GM12878 (cell line): ENCODE measurements at regions not wholly inside any gene's neighbourhood (a gene's known extent, or its start where the extent isn't known, plus 50 kb on each side); places are given as distances from the start of the nearest gene placed in this dataset.

Experiments used
- ATAC-seq: fragments of 200-7000 bp; cut with Tn5 transposase; 3 replicates; pipeline ENCODE4 v1.9.1; 2020; ENCODE audit warnings: mild to moderate bottlenecking, moderate library complexity
- BruUV-seq: library from RNA; stranded (reverse); fragments of 400-500 nt; replicated peaks from 2 replicates; lab custom pipeline; 2021; lab: Mats Ljungman, UMichigan
- CTCF ChIA-PET: fragments of 300-600 bp; sonication (Branson Sonifier 250); formaldehyde crosslinking; extraction: SDS; loops from one replicate; lab custom pipeline; 2021; ENCODE audit warnings: inconsistent platforms; lab: Yijun Ruan, JAX
- POLR2A ChIA-PET: fragments of 350-600 bp; formaldehyde crosslinking; extraction: SDS; loops from one replicate; lab custom pipeline; 2021; ENCODE audit warnings: inconsistent platforms; lab: Charles Lee
- RAD21 ChIA-PET: fragments of 300-600 bp; sonication (Branson Sonifier 250); formaldehyde crosslinking; loops from one replicate; lab custom pipeline; 2023; ENCODE audit warnings: antibody characterized with exemption; ENCODE audit not compliant: unreplicated experiment; lab: Charles Lee
- SMC1A ChIA-PET: fragments of 300-600 bp; sonication (Branson Sonifier 250); formaldehyde crosslinking; loops from one replicate; lab custom pipeline; 2023; ENCODE audit not compliant: unreplicated experiment, uncharacterized antibody; lab: Charles Lee
- DNase-seq: peaks from one replicate; pipeline ENCODE4 v3.0.0-alpha.2; 2011; ENCODE audit warnings: low read depth, low spot score
- FAIRE-seq: peaks from 3 replicates; lab custom pipeline; 2011; peaks lifted over from hg19 to GRCh38; lab: Jason Lieb, UNC
- H2AFZ ChIP-seq: 2 replicates; pipeline ENCODE4 v1.6.0; 2011; ENCODE audit warnings: low read depth, low read length, control low read depth; ENCODE audit not compliant: control insufficient read depth
- H3K27ac ChIP-seq: 2 replicates; pipeline ENCODE4 v1.5.1; 2011; ENCODE audit warnings: control low read depth; ENCODE audit not compliant: control insufficient read depth, insufficient read depth
- H3K27me3 ChIP-seq, 2 experiments: replicated peaks in 1 of 2; 2 replicates each; pipeline versions ENCODE4 v1.6.0 to v1.6.1; 2011; ENCODE audit warnings: low read length in 1 of 2; ENCODE audit not compliant: control insufficient read depth in 2 of 2, insufficient read depth in 2 of 2
- H3K36me3 ChIP-seq, 2 experiments: 2 replicates each; pipeline ENCODE4 v1.5.1; 2011; ENCODE audit warnings: low read length in 1 of 2; ENCODE audit not compliant: control insufficient read depth in 2 of 2, insufficient read depth in 2 of 2
- H3K4me1 ChIP-seq: 2 replicates; pipeline ENCODE4 v1.6.1; 2011; ENCODE audit warnings: mild to moderate bottlenecking, low read length, moderate library complexity, mixed read lengths; ENCODE audit not compliant: control insufficient read depth, insufficient read depth
- H3K4me2 ChIP-seq: 2 replicates; pipeline ENCODE4 v1.6.0; 2011; ENCODE audit warnings: control low read depth; ENCODE audit not compliant: control insufficient read depth, insufficient read depth
- H3K4me3 ChIP-seq: fragments of 200-600 bp; sonication (generic); 2 replicates; pipeline ENCODE4 v1.5.1; 2016
- H3K79me2 ChIP-seq: 2 replicates; pipeline ENCODE4 v1.6.0; 2011; ENCODE audit warnings: low read length; ENCODE audit not compliant: control insufficient read depth, insufficient read depth
- H3K9ac ChIP-seq: 2 replicates; pipeline ENCODE4 v1.8.0; 2011; ENCODE audit warnings: low read length, control low read depth, mixed read lengths; ENCODE audit not compliant: control insufficient read depth, insufficient read depth
- H3K9me3 ChIP-seq: replicated peaks from 3 replicates; pipeline ENCODE4 v1.5.1; 2011; ENCODE audit warnings: mild to moderate bottlenecking, low read length; ENCODE audit not compliant: control insufficient read depth, insufficient read depth
- H4K20me1 ChIP-seq: 2 replicates; pipeline ENCODE4 v1.6.0; 2011; ENCODE audit not compliant: control insufficient read depth, insufficient read depth
- IKZF1 ChIP-seq: fragments of 450-650 bp; conservative IDR thresholded peaks from 2 replicates; pipeline ENCODE4 v1.6.1; 2017; ENCODE audit warnings: antibody characterized with exemption, mild to moderate bottlenecking
- KDM1A ChIP-seq: fragments of 200-600 bp; sonication (generic); IDR thresholded peaks from 2 replicates; pipeline ENCODE4 v1.6.1; 2016; ENCODE audit warnings: borderline replicate concordance
- NFYB ChIP-seq: IDR thresholded peaks from 2 replicates; pipeline ENCODE4 v1.6.1; 2011; ENCODE audit warnings: low read depth, mild to moderate bottlenecking, low read length, improper control_type of control experiment, moderate library complexity; ENCODE audit not compliant: insufficient read depth
- NR2C2 ChIP-seq: IDR thresholded peaks from 2 replicates; pipeline ENCODE4 v1.6.1; 2011; ENCODE audit warnings: borderline replicate concordance, low read depth; ENCODE audit not compliant: control insufficient read depth, insufficient read length
- PAX5 ChIP-seq: IDR thresholded peaks from 2 replicates; pipeline ENCODE4 v1.6.1; 2011; ENCODE audit warnings: low read depth, low read length, borderline replicate concordance
- POLR2AphosphoS5 ChIP-seq: IDR thresholded peaks from 2 replicates; pipeline ENCODE4 v1.6.1; 2011; ENCODE audit warnings: mild to moderate bottlenecking, low read length, inconsistent platforms
- SPI1 ChIP-seq: IDR thresholded peaks from 2 replicates; pipeline ENCODE4 v1.6.1; 2011; ENCODE audit warnings: low read depth, mild to moderate bottlenecking, low read length, moderate library complexity, borderline replicate concordance; ENCODE audit not compliant: insufficient read depth
- STAT3 ChIP-seq: IDR thresholded peaks from 2 replicates; pipeline ENCODE4 v1.6.1; 2011; ENCODE audit warnings: low read depth, low read length, improper control_type of control experiment
- TARDBP ChIP-seq: IDR thresholded peaks from 2 replicates; pipeline ENCODE4 v1.6.1; 2016; ENCODE audit warnings: borderline replicate concordance
- TCF3 ChIP-seq: IDR thresholded peaks from 2 replicates; pipeline ENCODE4 v1.6.1; 2012; ENCODE audit warnings: low read depth, mild to moderate bottlenecking, low read length, borderline replicate concordance; ENCODE audit not compliant: insufficient read depth
- ZBTB33 ChIP-seq: fragments of 450-650 bp; IDR thresholded peaks from 2 replicates; pipeline ENCODE4 v1.6.1; 2017; ENCODE audit warnings: mild to moderate bottlenecking
- ZNF622 ChIP-seq: fragments of 450-650 bp; IDR thresholded peaks from 2 replicates; pipeline ENCODE4 v1.6.1; 2017; ENCODE audit warnings: mild to moderate bottlenecking, inconsistent platforms
- WGBS: methylation state at CpG from one replicate; pipeline ENCODE4 v1.1.6; 2016; ENCODE audit warnings: low lambda C conversion rate; ENCODE audit not compliant: insufficient replicate concordance, insufficient coverage; ENCODE audit errors: missing lambda C conversion rate; 5-methylcytosine and 5-hydroxymethylcytosine counted together
- in situ Hi-C: fragments of 300-500 bp; cut with MboI; formaldehyde crosslinking; loops from 9 replicates; pipeline ENCODE4 v1.14.3; 2018; ENCODE audit warnings: mixed read lengths
- intact Hi-C: fragments of 100-400 bp; cut with micrococcal nuclease; formaldehyde crosslinking; loops from one replicate; pipeline ENCODE4 v1.14.2; 2022; ENCODE audit not compliant: unreplicated experiment

GRCh38 chr6:134510920-134511319 is 193.0 kb upstream of the SGK1 start:
- BruUV-seq: no TSS peak

More at GRCh38 chr6:134510920-134511319, 193.0 kb upstream of the SGK1 start:
- Histone ChIP-seq H3K79me2 (no peaks in the 10 kb centered on the region), H3K27me3 (no peaks in the 10 kb centered on the region), H4K20me1 (no peaks in the 10 kb centered on the region), H2AFZ (no peak overlapping the region), H3K9ac (no peak overlapping the region), H3K4me3 (no peak overlapping the region), H3K4me1 (no peaks in the 10 kb centered on the region), H3K4me2 (no peak overlapping the region), H3K9me3 (no peaks in the 10 kb centered on the region), H3K27ac (no peak overlapping the region), H3K36me3 (no peaks in the 10 kb centered on the region)
- SMC1A ChIA-PET: no interaction called here
- TF ChIP-seq PAX5 (no peak), KDM1A (no peak), ZNF622 (no peak), ZBTB33 (no peak), STAT3 (no peak), NR2C2 (no peak), POLR2AphosphoS5 (no peak), TARDBP (no peak), IKZF1 (no peak), SPI1 (no peak), TCF3 (no peak), NFYB (no peak)
- FAIRE-seq (no peak), DNase-seq (no peak), ATAC-seq (no peak)
- in situ Hi-C loops: no loop called here
- CTCF ChIA-PET: no interaction called here
- 27% methylated on average over 3 of the region's 3 CpGs for WGBS
- intact Hi-C loops: no loop called here
- POLR2A ChIA-PET: no interaction called here
- RAD21 ChIA-PET: no interaction called here
